HL-60 (cell line): ENCODE measurements at regions not wholly inside any gene's neighbourhood (a gene's known extent, or its start where the extent isn't known, plus 50 kb on each side); places are given as distances from the start of the nearest gene placed in this dataset.
"Not testable (repeated sequence)": the region's sequence is repeated elsewhere in the genome, so short reads cannot be mapped to it uniquely, and the experiment has no call there.

Source experiments
- DNase-seq, 2 experiments: peaks; one replicate each; pipeline ENCODE4 v3.0.0-alpha.2; 2010 to 2020; ENCODE audit warnings: low read depth in 1 of 2, low spot score in 1 of 2
- H3K27ac ChIP-seq: fragments of 250-450 bp; sonication (Bioruptor Pico); replicated peaks from 2 replicates; pipeline ENCODE4 v1.5.1; 2020; ENCODE audit warnings: mild to moderate bottlenecking, moderate library complexity
- H3K27me3 ChIP-seq: fragments of 250-450 bp; sonication (Bioruptor Pico); 2 replicates; pipeline ENCODE4 v1.5.1; 2021; ENCODE audit warnings: mild to moderate bottlenecking, moderate library complexity; ENCODE audit not compliant: insufficient read depth, poor library complexity, severe bottlenecking
- H3K4me3 ChIP-seq: replicated peaks from 2 replicates; pipeline ENCODE4 v1.5.1; 2011; ENCODE audit warnings: mild to moderate bottlenecking, control low read depth, low read length; ENCODE audit not compliant: insufficient read depth
- CTCF ChIP-seq: IDR thresholded peaks from one replicate; pipeline ENCODE4 v1.5.1; 2011; ENCODE audit warnings: low read length, control low read depth, inconsistent platforms; ENCODE audit not compliant: insufficient read depth
- GABPA ChIP-seq: IDR thresholded peaks from 2 replicates; pipeline ENCODE4 v1.6.1; 2012; ENCODE audit warnings: low read depth
- POLR2AphosphoS5 ChIP-seq: IDR thresholded peaks from 2 replicates; pipeline ENCODE4 v1.6.1; 2012; ENCODE audit warnings: low read depth
- REST ChIP-seq: IDR thresholded peaks from 2 replicates; pipeline ENCODE4 v1.6.1; 2012; ENCODE audit warnings: low read depth; ENCODE audit not compliant: insufficient replicate concordance
- SPI1 ChIP-seq: IDR thresholded peaks from 2 replicates; pipeline ENCODE4 v1.6.1; 2012; ENCODE audit warnings: low read depth, mild to moderate bottlenecking, borderline replicate concordance

- TF ChIP-seq POLR2AphosphoS5 (no peak), CTCF (no peak), SPI1 (no peak), REST (no peak), GABPA (no peak)
- no peak overlapping the region for H3K27ac ChIP-seq
- DNase-seq, result no peak
- H3K27me3 ChIP-seq, result no peaks in the 10 kb centered on the region
- no peak overlapping the region for H3K4me3 ChIP-seq
Measured at GRCh38 chr22:25318081-25318823, 98.8 kb downstream of the CRYBB2 start.

- TF ChIP-seq SPI1 (no peak), CTCF (no peak), REST (no peak), GABPA (no peak), POLR2AphosphoS5 (no peak)
- Histone ChIP-seq H3K27ac (no peak overlapping the region), H3K4me3 (no peak overlapping the region), H3K27me3 (no peaks in the 10 kb centered on the region)
- no peak for DNase-seq
Measured at GRCh38 chr22:25327018-25327755, 107.7 kb downstream of the CRYBB2 start.

GRCh38 chr22:25331050-25331449, 111.6 kb downstream of the CRYBB2 start:
- no peaks in the 10 kb centered on the region for H3K27me3 ChIP-seq
- no peak for DNase-seq
- TF ChIP-seq REST, result no peak
- TF ChIP-seq CTCF, result no peak
- no peak for TF ChIP-seq POLR2AphosphoS5
- TF ChIP-seq SPI1, result no peak
- no peak for TF ChIP-seq GABPA
- no peak overlapping the region for H3K27ac ChIP-seq
- H3K4me3 ChIP-seq, result no peak overlapping the region

GRCh38 chr22:25331911-25332310, 112.5 kb downstream of the CRYBB2 start:
- not testable (repeated sequence) for H3K27me3 ChIP-seq, H3K4me3 ChIP-seq, H3K27ac ChIP-seq, DNase-seq
